ENCODE measurements at regions not wholly inside any gene's neighbourhood (a gene's known extent, or its start where the extent isn't known, plus 50 kb on each side); places are given as distances from the start of the nearest gene placed in this dataset.

- Histone ChIP-seq H4K20me1 (ENCODE audit: control insufficient read depth, extremely low read depth, insufficient read depth, low read length) (no peaks in the 10 kb centered on the region), H3K4me1 (ENCODE audit: control insufficient read depth, extremely low read depth, insufficient read depth, low read length) (no peaks in the 10 kb centered on the region), H3K9me3 (ENCODE audit: control insufficient read depth, low read depth, low read length) (no peaks in the 10 kb centered on the region), H3K9me1 (ENCODE audit: control insufficient read depth, extremely low read depth, insufficient read depth, low read length) (no peaks in the 10 kb centered on the region), H3K79me2 (ENCODE audit: control insufficient read depth, insufficient read depth, low read length) (no peaks in the 10 kb centered on the region), H3K4me2 (ENCODE audit: control insufficient read depth, extremely low read depth, insufficient read depth, low read depth, low read length) (no peak overlapping the region), H3K4me3 (ENCODE audit: control insufficient read depth in 2 of 3, extremely low read depth in 1 of 3, insufficient read depth in 2 of 3, low read depth in 1 of 3, low read length in 3 of 3) (no peak overlapping the region), H3K27ac (ENCODE audit: control insufficient read depth, insufficient read depth, low read length) (no peak overlapping the region), H3K9ac (ENCODE audit: control insufficient read depth, extremely low read depth, insufficient read depth, low read length) (no peak overlapping the region), H3K27me3 (ENCODE audit: control insufficient read depth, extremely low read depth, insufficient read depth, low read length) (no peaks in the 10 kb centered on the region), H2AFZ (ENCODE audit: control insufficient read depth, low read length) (no peak overlapping the region), H3K36me3 (ENCODE audit: control insufficient read depth in 2 of 2, extremely low read depth in 1 of 2, insufficient read depth in 2 of 2, low read length in 2 of 2) (no peaks in the 10 kb centered on the region)
- dilution Hi-C loops (cut with MboI; ENCODE audit: extremely low pct_ligation_motif_present, low sequenced_read_pairs), result no loop called here
- DNase-seq (ENCODE audit: low read depth, low spot score) (no peak), FAIRE-seq (no peak)
- TF ChIP-seq EZH2 (IDR thresholded peaks at IDR 0.05; ENCODE audit: low read length) (no peak), CTCF (optimal IDR thresholded peaks at IDR 0.05 in 1 of 3, IDR thresholded peaks at IDR 0.05 in 1 of 3, conservative IDR thresholded peaks at IDR 0.05 in 1 of 3; ENCODE audit: extremely low read depth in 1 of 3, insufficient read depth in 2 of 3, low read length in 3 of 3) (no peak)
Measured at GRCh38 chr3:137202941-137203340, 245.2 kb downstream of the IL20RB start.

GRCh38 chr3:137204409-137204808, 246.6 kb downstream of the IL20RB start:
- Histone ChIP-seq H3K4me3 (ENCODE audit: control insufficient read depth in 2 of 3, extremely low read depth in 1 of 3, insufficient read depth in 2 of 3, low read depth in 1 of 3, low read length in 3 of 3) (no peak overlapping the region), H3K27ac (ENCODE audit: control insufficient read depth, insufficient read depth, low read length) (no peak overlapping the region), H3K36me3 (ENCODE audit: control insufficient read depth in 2 of 2, extremely low read depth in 1 of 2, insufficient read depth in 2 of 2, low read length in 2 of 2) (no peaks in the 10 kb centered on the region), H3K9ac (ENCODE audit: control insufficient read depth, extremely low read depth, insufficient read depth, low read length) (no peak overlapping the region), H3K9me1 (ENCODE audit: control insufficient read depth, extremely low read depth, insufficient read depth, low read length) (no peaks in the 10 kb centered on the region), H3K79me2 (ENCODE audit: control insufficient read depth, insufficient read depth, low read length) (no peaks in the 10 kb centered on the region), H3K27me3 (ENCODE audit: control insufficient read depth, extremely low read depth, insufficient read depth, low read length) (no peaks in the 10 kb centered on the region), H3K4me2 (ENCODE audit: control insufficient read depth, extremely low read depth, insufficient read depth, low read depth, low read length) (no peak overlapping the region), H3K9me3 (ENCODE audit: control insufficient read depth, low read depth, low read length) (no peaks in the 10 kb centered on the region), H4K20me1 (ENCODE audit: control insufficient read depth, extremely low read depth, insufficient read depth, low read length) (no peaks in the 10 kb centered on the region), H2AFZ (ENCODE audit: control insufficient read depth, low read length) (no peak overlapping the region), H3K4me1 (ENCODE audit: control insufficient read depth, extremely low read depth, insufficient read depth, low read length) (no peaks in the 10 kb centered on the region)
- no peak for FAIRE-seq
- DNase-seq (ENCODE audit: low read depth, low spot score), result no peak
- dilution Hi-C loops (cut with MboI; ENCODE audit: extremely low pct_ligation_motif_present, low sequenced_read_pairs), result no loop called here
- TF ChIP-seq CTCF (optimal IDR thresholded peaks at IDR 0.05 in 1 of 3, IDR thresholded peaks at IDR 0.05 in 1 of 3, conservative IDR thresholded peaks at IDR 0.05 in 1 of 3; ENCODE audit: extremely low read depth in 1 of 3, insufficient read depth in 2 of 3, low read length in 3 of 3), result no peak
